ENCODE measurements at regions not wholly inside any gene's neighbourhood (a gene's known extent, or its start where the extent isn't known, plus 50 kb on each side); places are given as distances from the start of the nearest gene placed in this dataset.

DNA sequence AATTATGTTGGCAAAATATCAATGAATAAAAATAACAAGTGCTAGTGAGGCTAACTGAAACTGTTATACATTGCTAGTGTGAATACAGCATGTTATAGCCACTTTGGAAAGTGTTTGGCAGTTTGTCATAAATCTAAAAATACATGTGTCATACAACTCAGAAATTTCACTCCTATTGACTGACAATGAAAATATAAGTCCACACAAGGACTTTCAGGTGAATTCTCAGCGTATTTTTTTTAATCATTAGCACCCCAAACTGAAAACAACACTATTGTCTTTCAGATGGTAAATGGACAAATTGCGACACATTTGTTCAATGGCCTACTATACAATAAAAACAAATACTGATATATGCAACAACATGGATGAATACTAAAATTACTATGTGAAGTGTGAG, 884.8 kb downstream of the TRIB2 start:
- TF ChIP-seq GATA2 (IDR thresholded peaks at IDR 0.05; ENCODE audit: low read depth, low read length) (no peak), GATA3 (IDR thresholded peaks at IDR 0.05; ENCODE audit: low read depth, low read length) (no peak)

Measured in SH-SY5Y (cell line).